ENCODE measurements at regions not wholly inside any gene's neighbourhood (a gene's known extent, or its start where the extent isn't known, plus 50 kb on each side); places are given as distances from the start of the nearest gene placed in this dataset.

DNA sequence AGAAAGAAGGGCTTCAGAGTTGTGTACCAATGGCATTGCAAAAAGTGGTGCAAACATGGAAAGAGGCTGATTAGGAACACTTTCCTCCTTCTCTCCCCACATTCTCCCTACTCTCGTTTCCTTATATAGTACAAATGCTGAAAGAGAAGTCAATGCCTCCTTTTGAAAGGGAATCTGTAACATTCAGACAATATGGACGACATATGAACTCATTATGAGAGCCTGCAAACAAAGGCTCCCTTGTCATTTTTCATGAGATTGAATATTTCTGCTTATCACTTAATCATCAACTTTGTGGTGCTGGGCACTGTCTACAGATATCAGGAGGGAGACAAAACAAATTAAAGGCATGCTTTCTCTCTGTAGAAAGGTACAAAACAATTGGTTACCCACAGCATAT, 437.1 kb upstream of the PHF14 start:
- no peak overlapping the region for H3K27ac ChIP-seq
- H3K27me3 ChIP-seq: no peaks in the 10 kb centered on the region
- ATAC-seq: no peak
- WGBS, 2 donors (ENCODE audit: low coverage in 1 of 2): 17 to 31% methylated on average over 2 of the region's 2 CpGs
- H3K9me3 ChIP-seq: peaks cover 0 to 11% (median 0%) of the 10 kb centered on the region in 3 donors
- TF ChIP-seq EP300 (IDR thresholded peaks at IDR 0.05): no peak
- TF ChIP-seq POLR2AphosphoS5 (IDR thresholded peaks at IDR 0.05): no peak
- no peak for TF ChIP-seq POLR2A (IDR thresholded peaks at IDR 0.05)
- TF ChIP-seq, protein P1, sequence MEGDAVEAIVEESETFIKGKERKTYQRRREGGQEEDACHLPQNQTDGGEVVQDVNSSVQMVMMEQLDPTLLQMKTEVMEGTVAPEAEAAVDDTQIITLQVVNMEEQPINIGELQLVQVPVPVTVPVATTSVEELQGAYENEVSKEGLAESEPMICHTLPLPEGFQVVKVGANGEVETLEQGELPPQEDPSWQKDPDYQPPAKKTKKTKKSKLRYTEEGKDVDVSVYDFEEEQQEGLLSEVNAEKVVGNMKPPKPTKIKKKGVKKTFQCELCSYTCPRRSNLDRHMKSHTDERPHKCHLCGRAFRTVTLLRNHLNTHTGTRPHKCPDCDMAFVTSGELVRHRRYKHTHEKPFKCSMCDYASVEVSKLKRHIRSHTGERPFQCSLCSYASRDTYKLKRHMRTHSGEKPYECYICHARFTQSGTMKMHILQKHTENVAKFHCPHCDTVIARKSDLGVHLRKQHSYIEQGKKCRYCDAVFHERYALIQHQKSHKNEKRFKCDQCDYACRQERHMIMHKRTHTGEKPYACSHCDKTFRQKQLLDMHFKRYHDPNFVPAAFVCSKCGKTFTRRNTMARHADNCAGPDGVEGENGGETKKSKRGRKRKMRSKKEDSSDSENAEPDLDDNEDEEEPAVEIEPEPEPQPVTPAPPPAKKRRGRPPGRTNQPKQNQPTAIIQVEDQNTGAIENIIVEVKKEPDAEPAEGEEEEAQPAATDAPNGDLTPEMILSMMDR (IDR thresholded peaks at IDR 0.05): no peak
- no peaks in the 10 kb centered on the region for H3K4me1 ChIP-seq
- H3K36me3 ChIP-seq: no peaks in the 10 kb centered on the region
- H3K4me3 ChIP-seq: no peak overlapping the region

DNA sequence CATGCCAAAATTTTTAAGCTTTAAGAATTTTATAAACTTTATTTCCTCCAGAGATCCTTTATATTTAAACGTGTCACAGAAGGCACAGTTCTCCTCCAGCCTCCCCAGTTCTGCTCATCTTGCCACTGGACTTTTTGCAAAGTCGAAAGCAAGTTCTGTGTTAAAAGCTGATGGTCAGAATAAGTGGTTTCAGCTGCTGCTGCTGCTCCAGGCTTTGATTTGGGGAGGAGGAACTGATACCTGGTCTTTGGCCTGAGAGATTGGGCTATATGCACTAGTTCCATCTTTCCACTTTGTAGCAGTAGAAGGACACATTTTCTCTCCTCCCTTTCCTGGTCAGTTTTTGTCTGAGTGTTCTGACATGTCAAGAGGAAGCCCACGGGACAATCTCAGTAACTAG, 435.9 kb upstream of the PHF14 start:
- 38 to 57% methylated on average over 2 to 3 of the region's 3 CpGs for WGBS, 2 donors (ENCODE audit: low coverage in 1 of 2)
- no peak for TF ChIP-seq POLR2A (IDR thresholded peaks at IDR 0.05)
- no peak for TF ChIP-seq EP300 (IDR thresholded peaks at IDR 0.05)
- no peak for TF ChIP-seq POLR2AphosphoS5 (IDR thresholded peaks at IDR 0.05)
- TF ChIP-seq, protein P1 (IDR thresholded peaks at IDR 0.05): no peak

DNA sequence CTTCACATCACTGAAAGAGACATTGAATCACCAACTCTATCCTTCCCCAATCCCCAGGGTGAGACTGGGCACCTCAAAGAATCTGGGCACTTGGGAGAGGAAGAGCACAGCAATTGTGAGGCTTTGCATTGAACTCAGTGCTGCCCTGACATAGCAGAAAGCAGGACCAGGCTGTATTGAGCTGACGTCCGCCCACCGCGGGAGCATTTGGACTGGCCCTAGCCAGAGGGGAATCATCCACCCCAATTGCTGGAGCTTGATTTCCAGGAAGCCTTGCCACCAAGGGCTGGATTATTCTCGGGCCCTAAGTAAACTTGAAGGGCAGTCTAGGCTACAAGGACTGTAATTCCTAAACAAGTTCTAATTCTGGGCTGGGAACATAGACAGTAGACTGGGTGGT, 416.3 kb upstream of the PHF14 start:
- H3K9me3 ChIP-seq: no peaks in the 10 kb centered on the region
- H3K4me1 ChIP-seq: no peaks in the 10 kb centered on the region
- no peak for ATAC-seq
- no peaks in the 10 kb centered on the region for H3K27me3 ChIP-seq
- WGBS, 2 donors (ENCODE audit: low coverage in 1 of 2): 80% methylated on average over 1 of the region's 5 CpGs; no CpG with 5 or more reads in 1 of the 2 donors
- TF ChIP-seq POLR2AphosphoS5 (IDR thresholded peaks at IDR 0.05) (no peak), POLR2A (IDR thresholded peaks at IDR 0.05) (no peak), EP300 (IDR thresholded peaks at IDR 0.05) (no peak)
- TF ChIP-seq, protein P1 (IDR thresholded peaks at IDR 0.05): no peak
- H3K36me3 ChIP-seq: no peaks in the 10 kb centered on the region
- H3K27ac ChIP-seq: no peak overlapping the region
- no peak overlapping the region for H3K4me3 ChIP-seq

More for the DNA sequence above, 435.9 kb upstream of the PHF14 start:
- H3K4me1 ChIP-seq: no peaks in the 10 kb centered on the region
- ATAC-seq: no peak
- peaks cover 0 to 11% (median 0%) of the 10 kb centered on the region in 3 donors for H3K9me3 ChIP-seq
- H3K27me3 ChIP-seq: no peaks in the 10 kb centered on the region
- no peak overlapping the region for H3K4me3 ChIP-seq
- no peak overlapping the region for H3K27ac ChIP-seq
- H3K36me3 ChIP-seq: no peaks in the 10 kb centered on the region

DNA sequence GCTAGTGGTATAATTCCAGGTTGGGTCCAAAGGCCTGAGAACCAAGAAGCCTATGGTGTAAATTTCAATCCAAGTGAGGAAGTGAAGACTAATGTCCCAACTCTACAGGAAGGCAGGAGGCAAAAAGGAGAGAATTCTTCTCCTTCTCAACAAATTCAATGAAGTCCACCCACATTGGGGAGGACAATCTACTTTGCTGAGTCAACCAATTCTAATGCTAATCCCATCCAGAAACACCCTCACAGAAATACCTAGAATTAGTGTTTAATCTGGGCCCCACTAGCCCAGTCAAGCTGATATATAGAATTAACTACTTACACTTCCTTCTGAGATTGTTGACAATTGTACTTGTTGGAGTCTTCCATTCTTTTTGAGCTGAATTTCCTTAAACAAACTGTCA, 413.2 kb upstream of the PHF14 start:
- no peaks in the 10 kb centered on the region for H3K9me3 ChIP-seq
- ATAC-seq: no peak
- TF ChIP-seq EP300 (IDR thresholded peaks at IDR 0.05): no peak
- TF ChIP-seq POLR2A (IDR thresholded peaks at IDR 0.05): no peak
- TF ChIP-seq, protein P1 (IDR thresholded peaks at IDR 0.05): no peak
- TF ChIP-seq POLR2AphosphoS5 (IDR thresholded peaks at IDR 0.05): no peak
- no peak overlapping the region for H3K27ac ChIP-seq
- no peaks in the 10 kb centered on the region for H3K36me3 ChIP-seq
- no peaks in the 10 kb centered on the region for H3K4me1 ChIP-seq
- H3K27me3 ChIP-seq: no peaks in the 10 kb centered on the region
- no peak overlapping the region for H3K4me3 ChIP-seq

DNA sequence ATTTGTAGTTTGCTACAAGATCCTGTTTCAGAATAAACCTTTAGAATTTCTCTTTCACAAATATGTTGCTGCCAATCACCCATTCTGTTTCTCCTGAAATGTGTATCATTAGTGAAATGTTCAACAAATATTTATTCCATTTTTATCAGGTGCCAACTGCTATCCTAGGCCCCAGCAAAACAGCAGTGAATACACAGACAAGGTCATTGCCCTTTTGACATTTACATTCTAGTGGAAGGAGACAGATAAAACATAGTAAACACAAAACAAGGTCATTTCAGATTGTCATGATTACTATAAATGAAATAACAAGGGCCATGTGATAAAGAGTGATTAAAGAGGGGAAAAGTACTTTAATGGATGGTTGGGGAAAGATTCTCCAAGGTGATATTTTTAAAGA, 404.8 kb upstream of the PHF14 start:
- no peaks in the 10 kb centered on the region for H3K36me3 ChIP-seq
- H3K27me3 ChIP-seq: no peaks in the 10 kb centered on the region
- H3K4me3 ChIP-seq: no peak overlapping the region
- no peaks in the 10 kb centered on the region for H3K9me3 ChIP-seq
- TF ChIP-seq POLR2AphosphoS5 (IDR thresholded peaks at IDR 0.05) (no peak), POLR2A (IDR thresholded peaks at IDR 0.05) (no peak), EP300 (IDR thresholded peaks at IDR 0.05) (no peak)
- TF ChIP-seq, protein P1 (IDR thresholded peaks at IDR 0.05): no peak
- no peaks in the 10 kb centered on the region for H3K4me1 ChIP-seq
- no peak overlapping the region for H3K27ac ChIP-seq
- ATAC-seq: no peak
